ENCODE measurements at regions not wholly inside any gene's neighbourhood (a gene's known extent, or its start where the extent isn't known, plus 50 kb on each side); places are given as distances from the start of the nearest gene placed in this dataset.
"Not testable (repeated sequence)": the region's sequence is repeated elsewhere in the genome, so short reads cannot be mapped to it uniquely, and the experiment has no call there.

DNA sequence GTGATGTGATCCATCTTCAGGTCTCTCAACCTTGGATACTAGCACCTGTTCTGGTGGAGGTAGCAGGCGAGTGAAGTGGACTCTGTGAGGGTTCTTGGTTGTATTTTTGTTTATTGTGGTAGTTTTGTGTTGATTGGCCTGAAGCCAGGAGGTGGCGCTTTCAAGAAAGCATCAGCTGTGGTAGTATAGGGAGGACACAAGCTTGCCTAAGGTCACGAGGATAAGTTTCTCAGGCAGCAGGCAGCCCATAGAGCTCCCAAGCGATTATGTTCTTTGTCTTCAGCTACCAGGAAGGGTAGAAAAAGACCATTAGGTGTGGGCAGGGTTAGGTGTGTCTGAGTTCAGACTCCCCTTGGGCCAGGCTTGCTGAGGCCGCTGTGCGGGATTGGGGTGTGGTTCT is 290.8 kb upstream of the TGIF2LY start:
- not testable (repeated sequence) for H3K79me2 ChIP-seq (ENCODE audit: control insufficient read depth, low read length); H3K4me3 ChIP-seq (ENCODE audit: low read length); H3K4me2 ChIP-seq (ENCODE audit: low read length)

DNA sequence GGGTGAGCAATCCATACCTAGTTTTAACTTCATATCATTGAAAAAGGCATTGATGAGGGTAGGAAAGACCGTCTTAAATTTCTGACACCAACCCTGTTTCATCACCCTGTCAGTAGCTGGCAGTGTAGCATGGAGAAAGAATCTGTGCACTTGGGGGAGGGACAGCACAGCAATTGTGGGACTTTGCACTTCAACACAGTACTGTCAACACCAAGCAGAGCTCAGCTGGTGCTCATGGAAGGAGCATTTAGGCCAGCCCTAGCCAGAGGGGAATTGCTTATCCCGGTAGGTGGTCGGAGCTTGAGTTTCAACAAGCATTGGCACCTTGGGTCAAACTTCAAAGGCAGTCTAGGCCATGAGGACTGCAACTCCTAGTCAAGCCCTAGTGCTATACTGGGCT is 281.6 kb upstream of the TGIF2LY start:
- H3K9me2 ChIP-seq (replicated peaks; ENCODE audit: control insufficient read depth, low read length); H3K9me3 ChIP-seq (ENCODE audit: control insufficient read depth, insufficient read depth, low read length); H4K20me1 ChIP-seq (ENCODE audit: control insufficient read depth, insufficient read depth, low read depth, low read length); H3K27me3 ChIP-seq (ENCODE audit: control insufficient read depth, low read length); H3K4me3 ChIP-seq (ENCODE audit: low read length); H3K4me2 ChIP-seq (ENCODE audit: low read length); H3F3A ChIP-seq (ENCODE audit: control insufficient read depth, insufficient read depth); H3K36me3 ChIP-seq (ENCODE audit: control insufficient read depth, low read length); H3K27ac ChIP-seq (ENCODE audit: low read depth, low read length); H3K4me1 ChIP-seq (ENCODE audit: control insufficient read depth, low read length); H3K79me2 ChIP-seq (ENCODE audit: control insufficient read depth, low read length): not testable (repeated sequence)

More for the DNA sequence above, 290.8 kb upstream of the TGIF2LY start:
- not testable (repeated sequence) for H3K9me3 ChIP-seq (ENCODE audit: control insufficient read depth, insufficient read depth, low read length); H3K27ac ChIP-seq (ENCODE audit: low read depth, low read length); H3K36me3 ChIP-seq (ENCODE audit: control insufficient read depth, low read length); H3F3A ChIP-seq (ENCODE audit: control insufficient read depth, insufficient read depth); H4K20me1 ChIP-seq (ENCODE audit: control insufficient read depth, insufficient read depth, low read depth, low read length); H3K4me1 ChIP-seq (ENCODE audit: control insufficient read depth, low read length); H3K27me3 ChIP-seq (ENCODE audit: control insufficient read depth, low read length); H3K9me2 ChIP-seq (replicated peaks; ENCODE audit: control insufficient read depth, low read length)

DNA sequence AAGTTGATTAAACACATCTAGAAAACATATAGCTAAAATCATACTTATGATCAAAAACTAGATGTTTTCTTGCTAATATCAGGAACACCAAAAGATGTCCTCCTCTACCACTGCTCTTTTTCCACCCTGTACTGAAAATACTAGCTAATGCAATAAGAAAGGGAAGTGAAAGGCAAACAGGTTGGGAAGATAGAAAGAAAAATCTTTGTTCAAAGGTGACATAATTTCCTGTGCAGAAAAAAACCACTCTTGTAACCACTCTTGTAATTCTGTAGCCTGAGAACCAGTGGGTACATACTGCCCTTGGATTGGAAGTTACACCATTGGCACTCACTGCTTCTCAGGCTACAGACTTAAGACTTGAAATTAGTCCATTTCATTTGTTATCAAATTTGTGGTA is 258.9 kb upstream of the TGIF2LY start:
- H3K4me3 ChIP-seq (ENCODE audit: low read length); H4K20me1 ChIP-seq (ENCODE audit: control insufficient read depth, insufficient read depth, low read depth, low read length): not testable (repeated sequence)

DNA sequence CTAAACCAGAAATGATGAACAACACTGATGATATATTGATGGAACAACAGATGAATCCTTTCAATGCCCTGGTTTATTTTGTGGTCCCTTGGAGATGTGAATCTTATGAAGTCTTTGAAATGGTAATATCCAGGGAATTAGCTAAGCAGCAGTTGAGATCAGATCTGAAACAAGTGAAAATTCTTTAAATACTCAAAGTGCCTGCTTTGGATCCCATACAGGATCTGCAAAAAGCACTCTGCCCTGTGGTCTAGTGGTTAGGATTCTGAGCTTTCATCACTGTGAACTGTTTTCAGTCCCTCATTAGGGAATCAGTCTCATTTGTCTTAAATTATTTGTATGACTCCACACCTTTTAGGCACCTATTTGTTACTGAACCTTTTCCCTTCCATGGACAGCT is 211.3 kb upstream of the TGIF2LY start:
- not testable (repeated sequence) for H4K20me1 ChIP-seq (ENCODE audit: control insufficient read depth, insufficient read depth, low read depth, low read length); H3K27me3 ChIP-seq (ENCODE audit: control insufficient read depth, low read length); H3K4me3 ChIP-seq (ENCODE audit: low read length); H3K9me3 ChIP-seq (ENCODE audit: control insufficient read depth, insufficient read depth, low read length); H3K36me3 ChIP-seq (ENCODE audit: control insufficient read depth, low read length); H3K9me2 ChIP-seq (replicated peaks; ENCODE audit: control insufficient read depth, low read length); H3K4me2 ChIP-seq (ENCODE audit: low read length); H3F3A ChIP-seq (ENCODE audit: control insufficient read depth, insufficient read depth); H3K79me2 ChIP-seq (ENCODE audit: control insufficient read depth, low read length); H3K4me1 ChIP-seq (ENCODE audit: control insufficient read depth, low read length); H3K27ac ChIP-seq (ENCODE audit: low read depth, low read length)

More for the DNA sequence above, 258.9 kb upstream of the TGIF2LY start:
- H3K9me3 ChIP-seq (ENCODE audit: control insufficient read depth, insufficient read depth, low read length); H3K9me2 ChIP-seq (replicated peaks; ENCODE audit: control insufficient read depth, low read length); H3F3A ChIP-seq (ENCODE audit: control insufficient read depth, insufficient read depth); H3K27ac ChIP-seq (ENCODE audit: low read depth, low read length); H3K79me2 ChIP-seq (ENCODE audit: control insufficient read depth, low read length); H3K4me1 ChIP-seq (ENCODE audit: control insufficient read depth, low read length); H3K36me3 ChIP-seq (ENCODE audit: control insufficient read depth, low read length); H3K27me3 ChIP-seq (ENCODE audit: control insufficient read depth, low read length); H3K4me2 ChIP-seq (ENCODE audit: low read length): not testable (repeated sequence)

DNA sequence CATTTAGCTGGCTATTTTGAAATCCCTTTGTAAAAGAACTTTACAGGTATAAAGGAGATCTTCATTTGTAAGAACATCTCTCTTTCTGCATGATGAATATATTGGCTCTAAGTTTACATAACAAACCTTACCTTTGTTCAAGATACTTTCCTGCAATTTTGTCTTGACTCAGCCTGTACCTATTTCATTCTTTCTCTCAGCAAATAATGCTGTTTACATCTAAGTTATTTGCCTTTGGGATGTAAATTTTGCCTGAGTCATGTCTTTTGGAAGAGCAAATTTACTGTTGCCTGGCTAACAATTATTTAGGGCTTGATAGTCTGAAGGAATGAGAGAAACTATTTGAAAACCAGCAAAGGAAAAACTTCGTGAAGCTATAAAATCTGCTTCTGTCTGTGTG is 210.4 kb upstream of the TGIF2LY start:
- not testable (repeated sequence) for H4K20me1 ChIP-seq (ENCODE audit: control insufficient read depth, insufficient read depth, low read depth, low read length); H3K36me3 ChIP-seq (ENCODE audit: control insufficient read depth, low read length); H3K27ac ChIP-seq (ENCODE audit: low read depth, low read length); H3K9me2 ChIP-seq (replicated peaks; ENCODE audit: control insufficient read depth, low read length); H3K4me3 ChIP-seq (ENCODE audit: low read length); H3F3A ChIP-seq (ENCODE audit: control insufficient read depth, insufficient read depth); H3K79me2 ChIP-seq (ENCODE audit: control insufficient read depth, low read length); H3K9me3 ChIP-seq (ENCODE audit: control insufficient read depth, insufficient read depth, low read length); H3K4me1 ChIP-seq (ENCODE audit: control insufficient read depth, low read length); H3K27me3 ChIP-seq (ENCODE audit: control insufficient read depth, low read length); H3K4me2 ChIP-seq (ENCODE audit: low read length)

DNA sequence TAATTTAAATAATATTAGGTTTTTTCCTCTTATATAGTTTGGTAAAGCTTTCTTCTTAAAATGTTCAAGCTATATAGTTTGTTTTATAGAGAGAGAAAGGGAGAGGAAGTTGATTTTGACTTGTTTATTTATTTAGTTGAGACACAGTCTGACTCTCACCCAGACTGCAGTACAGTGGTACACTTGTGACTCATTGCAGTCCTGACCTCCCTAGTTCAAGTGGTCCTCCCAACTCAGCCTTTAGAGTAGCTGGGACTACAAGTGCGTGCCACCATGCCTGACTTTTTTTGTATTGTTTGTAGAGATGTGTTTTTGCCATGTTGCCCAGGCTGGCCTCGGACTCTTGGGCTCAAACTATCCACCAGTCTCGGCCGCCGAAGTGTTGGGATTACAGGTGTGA is 187.4 kb upstream of the TGIF2LY start:
- not testable (repeated sequence) for H3K9me3 ChIP-seq (ENCODE audit: control insufficient read depth, insufficient read depth, low read length); H3K27ac ChIP-seq (ENCODE audit: low read depth, low read length); H3K4me1 ChIP-seq (ENCODE audit: control insufficient read depth, low read length); H3K79me2 ChIP-seq (ENCODE audit: control insufficient read depth, low read length); H3K27me3 ChIP-seq (ENCODE audit: control insufficient read depth, low read length); H4K20me1 ChIP-seq (ENCODE audit: control insufficient read depth, insufficient read depth, low read depth, low read length); H3K36me3 ChIP-seq (ENCODE audit: control insufficient read depth, low read length); H3K4me3 ChIP-seq (ENCODE audit: low read length); H3F3A ChIP-seq (ENCODE audit: control insufficient read depth, insufficient read depth); H3K4me2 ChIP-seq (ENCODE audit: low read length); H3K9me2 ChIP-seq (replicated peaks; ENCODE audit: control insufficient read depth, low read length)

DNA sequence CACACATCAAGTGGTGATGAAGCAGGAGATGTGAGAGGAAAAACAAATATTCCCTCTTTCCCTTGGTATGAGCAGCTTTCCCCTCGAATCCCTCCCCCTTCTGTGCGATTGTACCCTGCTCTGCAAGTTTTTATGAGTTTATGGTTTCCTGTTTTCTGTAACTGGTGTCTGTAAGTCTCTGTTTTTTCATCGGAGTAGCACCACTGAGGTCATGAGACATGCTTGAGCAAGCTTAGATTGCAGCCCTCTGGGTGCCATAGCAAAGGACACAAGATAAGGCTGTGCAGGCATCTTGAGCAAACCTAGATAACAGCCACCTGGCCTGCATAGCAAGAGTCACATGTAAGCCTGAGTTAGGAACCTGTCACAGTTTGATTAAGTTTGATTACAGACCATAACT is 174.6 kb upstream of the TGIF2LY start:
- not testable (repeated sequence) for H3K27me3 ChIP-seq (ENCODE audit: control insufficient read depth, low read length); H3K4me1 ChIP-seq (ENCODE audit: control insufficient read depth, low read length); H3K4me3 ChIP-seq (ENCODE audit: low read length); H3K9me2 ChIP-seq (replicated peaks; ENCODE audit: control insufficient read depth, low read length); H3F3A ChIP-seq (ENCODE audit: control insufficient read depth, insufficient read depth); H3K9me3 ChIP-seq (ENCODE audit: control insufficient read depth, insufficient read depth, low read length); H3K27ac ChIP-seq (ENCODE audit: low read depth, low read length); H3K79me2 ChIP-seq (ENCODE audit: control insufficient read depth, low read length); H3K36me3 ChIP-seq (ENCODE audit: control insufficient read depth, low read length); H4K20me1 ChIP-seq (ENCODE audit: control insufficient read depth, insufficient read depth, low read depth, low read length); H3K4me2 ChIP-seq (ENCODE audit: low read length)

Data from DOHH2 (cell line).